Esophagus mucosa (tissue), 1 donor: ENCODE measurements at regions not wholly inside any gene's neighbourhood (a gene's known extent, or its start where the extent isn't known, plus 50 kb on each side); places are given as distances from the start of the nearest gene placed in this dataset.
"Not testable (repeated sequence)": the region's sequence is repeated elsewhere in the genome, so short reads cannot be mapped to it uniquely, and the experiment has no call there.

Experiments used
- ATAC-seq: fragments of 200-7000 bp; cut with Tn5 transposase; one replicate; pipeline ENCODE4 v1.9.1; 2020
- donor health status: DM: yes; HTN: yes; CAD: no.

DNA sequence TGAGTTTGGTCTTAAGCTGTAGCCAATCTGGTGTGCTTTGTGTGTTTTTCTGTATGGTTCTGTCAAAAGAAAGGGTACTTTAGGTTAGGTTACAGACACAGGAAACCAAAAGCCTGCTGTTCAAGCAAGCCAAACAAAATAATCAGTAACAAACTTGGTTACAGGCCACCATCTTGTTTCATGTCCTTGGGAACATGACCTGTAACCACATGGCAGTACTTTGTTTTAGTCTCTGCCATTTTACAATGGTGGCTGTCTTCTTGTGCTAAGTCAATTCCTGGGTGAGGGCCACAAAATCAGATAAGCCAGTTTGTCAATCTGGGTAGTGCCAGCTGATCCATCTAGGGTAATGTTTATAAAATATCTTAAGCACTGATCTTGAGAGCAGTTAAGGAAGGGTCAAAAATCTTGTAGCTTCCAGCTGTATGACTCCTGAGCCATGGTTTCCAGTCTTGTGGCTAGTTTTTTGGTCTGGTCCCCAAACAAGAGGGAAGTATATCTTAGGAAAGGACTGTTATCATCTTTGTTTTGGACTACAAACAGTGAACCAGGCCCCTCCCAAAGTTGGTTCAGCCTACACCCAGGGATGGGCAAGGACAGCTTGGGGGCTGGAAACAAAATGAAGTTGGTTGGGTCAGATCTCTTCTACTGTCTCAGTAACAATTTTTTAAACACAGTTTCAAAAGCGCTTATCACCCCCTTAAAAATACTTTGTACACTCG lies 90.0 kb downstream of the IGLL5 start:
- ATAC-seq = no peak

DNA sequence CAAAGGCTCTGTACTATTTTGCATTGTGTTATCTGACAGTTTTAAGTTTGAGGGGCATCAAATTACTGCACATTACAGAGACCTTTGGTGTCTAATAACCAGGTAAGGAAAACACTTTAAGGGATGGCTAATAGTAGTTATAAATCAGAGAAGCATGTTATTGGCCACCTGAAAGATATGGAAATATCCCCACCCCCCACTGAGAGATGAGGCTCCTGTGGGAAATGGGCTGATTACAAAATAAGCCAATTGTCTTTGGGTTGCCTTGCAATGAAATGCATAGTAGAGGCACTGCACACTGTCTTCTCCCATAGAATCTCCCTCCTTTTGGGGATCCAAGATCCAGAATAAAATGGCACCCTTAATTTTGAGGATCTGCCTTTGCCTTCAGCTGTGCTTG lies 91.0 kb downstream of the IGLL5 start:
- ATAC-seq = no peak

- no peak for ATAC-seq
These were observed 91.1 kb upstream of the GNAZ start for GRCh38 chr22:22979121-22979724.

DNA sequence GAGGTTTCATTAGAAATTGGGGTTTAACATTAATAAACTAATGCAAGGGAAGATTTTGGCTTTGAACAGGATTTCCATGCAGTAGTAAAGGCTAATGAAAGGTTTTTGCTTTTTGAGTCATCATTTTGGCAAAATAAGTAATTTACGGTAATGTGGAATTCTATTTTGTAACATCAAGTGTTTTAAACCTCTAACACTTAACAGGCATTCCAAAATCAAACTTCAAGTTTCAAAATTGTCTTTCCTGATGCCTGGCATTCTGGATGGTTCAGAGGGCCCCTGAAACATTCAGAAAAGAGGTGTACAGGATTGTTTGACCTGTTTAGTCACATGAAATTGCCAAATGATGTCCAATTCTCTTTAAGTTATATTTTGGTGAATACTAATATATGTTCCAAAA lies 90.4 kb upstream of the GNAZ start:
- ATAC-seq = no peak

- ATAC-seq = peak; percentile 41
These were observed 88.4 kb upstream of the GNAZ start for GRCh38 chr22:22981670-22982571.

DNA sequence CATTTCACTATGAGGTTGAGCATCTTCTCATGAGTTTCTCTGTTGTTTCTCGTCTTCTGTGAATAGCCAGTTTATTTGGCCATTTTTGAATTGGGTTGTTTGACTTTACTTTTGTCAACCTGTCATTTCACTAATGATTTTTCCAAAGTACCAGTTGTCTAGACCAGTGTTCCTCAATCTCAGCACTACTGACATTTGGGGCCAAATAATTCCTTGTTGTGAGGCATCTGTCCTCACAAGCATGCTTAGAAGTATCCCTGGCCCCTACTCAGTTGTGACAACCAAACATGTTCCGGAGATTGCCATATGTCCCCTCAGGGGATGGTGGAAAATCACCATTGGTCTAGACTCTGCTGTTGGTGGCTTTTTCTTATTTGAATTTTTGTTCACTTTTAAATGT lies 87.7 kb upstream of the GNAZ start:
- no peak for ATAC-seq

DNA sequence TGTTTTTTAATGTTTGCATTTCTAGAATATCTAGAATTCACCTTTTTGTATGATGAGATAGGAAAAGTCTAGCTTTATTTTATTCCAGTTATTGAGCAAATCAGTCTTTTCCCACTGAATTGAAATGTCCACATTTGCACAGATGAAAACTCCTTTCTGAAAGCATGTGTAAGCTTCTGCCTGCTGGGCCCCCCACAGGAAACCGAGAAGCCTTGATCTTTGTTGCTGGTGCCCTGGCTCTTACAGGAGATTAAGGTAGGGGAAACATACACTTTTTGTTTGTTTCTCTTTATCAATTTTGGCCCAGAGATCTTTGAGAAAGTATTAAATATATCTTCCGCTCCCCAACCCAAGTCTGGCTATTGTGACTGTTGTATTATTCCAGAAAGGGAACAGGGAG lies 87.2 kb upstream of the GNAZ start:
- no peak for ATAC-seq

DNA sequence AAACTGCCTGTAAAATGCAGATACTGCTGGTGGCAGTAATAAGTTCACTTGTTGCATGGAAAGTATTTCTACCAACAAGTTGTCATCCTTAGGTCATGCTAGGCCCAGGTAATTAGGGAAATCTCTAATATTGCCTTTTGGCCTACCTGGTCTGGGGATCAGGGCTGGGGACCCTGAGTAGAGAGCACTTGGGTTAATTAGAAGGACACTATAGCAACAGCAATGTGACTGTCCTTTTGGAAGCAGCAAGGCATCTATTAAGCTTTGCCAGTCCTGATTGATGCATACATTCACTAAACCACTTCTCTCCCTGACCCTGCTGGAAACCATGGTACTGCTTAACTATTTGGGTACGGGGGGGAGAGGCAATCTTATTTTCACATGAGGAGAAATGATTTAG lies 86.5 kb upstream of the GNAZ start:
- no peak for ATAC-seq

DNA sequence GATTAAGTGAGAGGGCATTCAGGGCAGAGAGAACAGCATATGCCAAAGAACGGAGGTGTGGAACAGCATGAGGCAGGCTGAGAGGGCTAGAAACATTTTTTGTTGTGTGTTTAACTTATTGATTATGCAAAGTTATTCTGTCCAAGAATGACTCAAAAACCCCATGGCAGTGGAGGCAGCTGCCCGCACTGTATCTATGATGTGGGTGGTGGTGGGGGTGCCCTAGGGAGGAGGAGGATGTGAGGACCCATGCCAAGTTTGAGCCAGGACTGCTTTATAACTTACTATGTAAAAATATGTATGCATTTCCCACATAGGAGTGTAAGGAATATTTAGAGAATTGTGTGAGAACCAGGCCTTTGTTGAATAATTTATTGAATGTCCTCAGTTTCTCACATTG lies 85.4 kb upstream of the GNAZ start:
- ATAC-seq = no peak

GRCh38 chr22:22986008-22986407 lies 84.3 kb upstream of the GNAZ start:
- no peak for ATAC-seq

DNA sequence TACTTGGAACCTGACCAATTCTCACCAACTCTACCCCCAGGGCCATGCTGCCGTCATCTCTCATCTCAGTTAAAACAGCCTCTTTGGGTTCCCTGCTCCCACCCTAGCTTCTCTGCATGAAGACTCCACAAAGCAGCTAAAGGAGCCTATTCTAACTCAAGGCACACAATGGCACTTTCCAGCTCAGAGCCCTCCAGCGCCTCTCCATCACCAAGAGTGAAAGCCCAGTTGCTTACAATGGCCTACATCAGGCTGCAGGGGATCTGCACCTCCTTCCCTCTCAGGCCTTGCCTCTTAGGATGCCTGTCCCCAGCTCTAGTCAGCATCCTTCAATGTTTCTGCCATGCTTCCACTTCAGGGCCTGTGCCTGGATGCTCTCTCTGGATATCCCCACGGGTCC lies 83.7 kb upstream of the GNAZ start:
- ATAC-seq = no peak

DNA sequence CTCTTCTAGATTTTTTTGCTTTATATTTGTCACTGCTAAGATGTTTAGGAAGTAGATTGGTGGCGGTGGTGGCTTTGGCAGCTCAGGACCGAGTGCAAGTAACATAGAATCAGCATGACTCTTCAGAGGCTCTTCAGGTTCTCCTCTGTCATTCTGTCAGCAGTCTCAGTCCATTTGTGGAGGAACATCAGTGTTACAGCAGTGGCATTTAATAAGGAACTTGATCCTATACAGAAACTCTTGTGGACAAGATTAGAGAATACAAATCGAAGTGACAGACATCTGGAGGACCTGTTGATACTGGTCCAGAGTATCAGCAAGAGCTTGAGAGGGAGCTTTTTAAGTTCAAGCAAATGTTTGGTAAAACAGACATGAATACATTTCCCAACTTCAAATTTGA lies 82.2 kb upstream of the GNAZ start:
- ATAC-seq = no peak

- no peak for ATAC-seq
These were observed 81.5 kb upstream of the GNAZ start for GRCh38 chr22:22988785-22989184.

- no peak for ATAC-seq
These were observed 80.5 kb upstream of the GNAZ start for GRCh38 chr22:22989856-22990255.

GRCh38 chr22:22990711-22991505 lies 79.4 kb upstream of the GNAZ start:
- ATAC-seq = not testable (repeated sequence)

DNA sequence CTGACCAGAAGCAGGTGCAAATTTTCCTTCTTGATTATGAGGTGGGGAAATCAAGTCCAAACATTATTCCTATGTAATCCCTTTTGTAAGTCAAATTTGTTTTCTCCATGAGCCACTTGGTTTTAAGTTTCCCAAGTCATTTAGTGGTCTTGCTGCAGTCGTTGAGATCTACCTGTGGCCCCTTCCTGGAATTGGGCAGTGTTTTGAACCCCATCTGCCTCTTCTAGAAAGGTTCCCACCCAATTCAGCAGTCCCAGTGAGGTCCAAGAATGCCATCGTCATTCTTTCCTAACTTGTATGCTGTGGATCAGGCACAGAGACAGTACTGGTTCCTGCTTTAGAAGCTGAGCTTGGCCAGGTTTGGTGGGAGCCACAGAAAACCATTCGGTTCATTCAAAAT lies 77.8 kb upstream of the GNAZ start:
- ATAC-seq = no peak

DNA sequence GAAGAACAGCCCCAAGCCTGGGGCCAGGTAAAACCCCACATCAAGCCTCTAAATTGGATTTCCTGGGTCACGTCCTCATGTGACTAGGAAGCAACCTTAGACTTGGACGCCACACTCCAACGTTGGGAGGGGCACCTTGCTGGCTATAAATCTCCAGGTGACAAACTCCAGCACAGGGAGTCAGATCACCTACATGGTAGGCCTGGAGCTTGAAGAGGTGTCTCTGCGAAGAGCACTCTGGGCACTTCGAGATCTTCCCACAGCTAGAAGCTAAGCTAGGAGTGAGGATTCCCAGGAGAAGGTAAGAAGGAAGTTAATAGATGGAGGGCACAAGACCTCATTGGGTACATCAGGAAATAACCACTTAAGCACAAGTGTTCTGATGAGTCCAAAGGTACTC lies 77.1 kb upstream of the GNAZ start:
- ATAC-seq = no peak

- ATAC-seq = no peak
These were observed 75.2 kb upstream of the GNAZ start for GRCh38 chr22:22995166-22995565.

DNA sequence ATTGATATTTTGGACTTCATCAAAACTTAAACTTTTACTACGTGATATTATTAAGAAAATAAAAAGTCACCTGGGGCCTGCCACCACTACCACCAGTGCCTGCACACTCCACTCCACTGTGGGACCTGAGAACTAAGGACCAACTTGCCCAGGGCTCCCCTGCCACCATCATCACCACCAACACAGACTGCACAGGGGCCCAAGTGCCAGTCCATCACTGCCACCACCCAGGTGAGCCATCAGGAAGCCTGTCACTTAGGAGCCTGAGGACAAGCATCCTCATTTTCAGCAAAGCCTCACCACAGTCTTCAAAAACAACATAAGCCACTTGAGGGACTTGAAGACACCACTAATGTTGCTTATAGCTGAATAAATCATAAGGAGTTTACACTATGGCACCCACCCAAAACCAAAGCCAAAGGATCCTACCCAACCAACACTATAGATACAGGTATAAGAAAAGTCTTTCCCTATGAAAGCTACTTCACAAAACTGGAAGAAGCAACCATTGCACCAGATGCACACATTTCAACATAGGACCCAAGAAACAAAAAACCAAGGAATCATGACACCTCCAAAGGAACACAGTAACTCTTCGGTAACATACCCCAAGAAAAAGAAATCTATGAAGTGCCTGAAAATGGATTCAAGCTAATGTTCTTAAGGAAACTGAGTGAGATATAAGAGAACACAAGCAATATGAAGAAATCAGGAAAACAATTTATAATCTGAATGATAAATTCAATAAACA lies 73.6 kb upstream of the GNAZ start:
- ATAC-seq = no peak

DNA sequence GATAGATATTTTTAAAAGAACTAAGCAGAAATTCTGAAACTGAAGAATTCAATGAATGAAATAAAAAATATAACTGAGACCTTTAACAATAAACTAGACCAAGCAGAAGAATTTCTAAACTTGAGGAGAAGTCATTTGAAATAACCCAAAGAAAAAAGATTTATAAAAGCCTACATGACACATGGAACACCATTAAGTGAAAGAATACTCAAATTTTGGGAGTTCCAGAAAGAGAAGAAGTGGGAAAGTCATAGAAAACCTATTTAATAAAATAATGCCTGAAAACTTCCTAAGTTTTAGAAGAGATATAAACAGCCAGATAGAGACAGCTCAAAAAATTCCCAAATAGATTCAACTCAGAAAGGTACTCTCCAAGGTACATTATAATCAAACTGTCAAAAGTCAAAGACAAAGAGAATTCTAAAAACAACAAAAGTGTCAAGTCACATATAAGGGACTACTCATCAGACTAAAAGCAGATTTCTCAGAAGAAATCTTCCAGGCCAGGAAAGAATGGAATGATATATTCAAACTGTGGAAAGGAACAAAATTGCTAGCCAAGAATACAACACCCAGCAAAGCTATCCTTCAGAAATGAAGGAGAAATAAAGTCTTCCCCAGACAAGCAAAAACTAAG lies 72.9 kb upstream of the GNAZ start:
- no peak for ATAC-seq

- no peak for ATAC-seq
These were observed 72.3 kb upstream of the GNAZ start for GRCh38 chr22:22997988-22998387.

DNA sequence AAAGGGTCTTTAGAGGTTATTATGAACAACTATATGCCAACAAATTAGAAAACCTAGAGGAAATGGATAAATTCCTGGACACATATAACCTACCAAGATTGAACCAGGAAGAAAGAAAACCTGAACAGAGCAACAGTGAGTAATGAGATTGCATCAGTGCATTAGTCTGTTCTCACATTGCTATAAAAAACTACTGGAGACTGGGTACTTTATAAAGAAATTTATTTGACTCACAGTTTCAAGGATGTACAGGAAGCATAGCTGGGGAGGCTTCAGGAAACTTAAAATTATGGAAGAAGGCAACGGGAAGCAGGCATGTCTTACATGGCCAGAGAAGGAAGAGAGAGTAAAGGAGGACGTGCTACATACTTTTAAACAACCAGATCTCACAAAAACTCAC lies 70.8 kb upstream of the GNAZ start:
- ATAC-seq = peak; percentile 52
